ENCODE measurements at regions not wholly inside any gene's neighbourhood (a gene's known extent, or its start where the extent isn't known, plus 50 kb on each side); places are given as distances from the start of the nearest gene placed in this dataset.
"Not testable (repeated sequence)": the region's sequence is repeated elsewhere in the genome, so short reads cannot be mapped to it uniquely, and the experiment has no call there.

- Histone ChIP-seq H3K4me3 (ENCODE audit: low read depth in 1 of 2, low read length in 2 of 2) (no peak overlapping the region), H3K9me3 (ENCODE audit: insufficient read depth, low read length, severe bottlenecking) (no peaks in the 10 kb centered on the region), H3K79me2 (ENCODE audit: insufficient read depth, low read length) (no peaks in the 10 kb centered on the region), H2AFZ (ENCODE audit: low read depth, low read length) (no peak overlapping the region), H3K9ac (ENCODE audit: low read depth, low read length) (no peak overlapping the region), H3K27me3 (ENCODE audit: insufficient read depth, low read length, poor library complexity) (no peaks in the 10 kb centered on the region), H3K4me2 (ENCODE audit: insufficient read depth, low read length) (no peak overlapping the region), H3K27ac (ENCODE audit: low read length) (no peak overlapping the region), H4K20me1 (ENCODE audit: insufficient read depth, low read length) (no peaks in the 10 kb centered on the region), H3K4me1 (ENCODE audit: insufficient read depth, low read length) (no peaks in the 10 kb centered on the region), H3K36me3 (ENCODE audit: insufficient read depth, low read length) (no peaks in the 10 kb centered on the region)
- TF ChIP-seq CTCF (IDR thresholded peaks at IDR 0.05; ENCODE audit: borderline replicate concordance, extremely low read depth, low read length, poor library complexity, severe bottlenecking) (no peak), EZH2 (IDR thresholded peaks at IDR 0.05; ENCODE audit: borderline replicate concordance, low read depth, low read length, severe bottlenecking) (no peak)
- ATAC-seq (ENCODE audit: insufficient read depth, low read depth) (no peak), DNase-seq (no peak)
These were observed 535.6 kb upstream of the KCND2 start for GRCh38 chr7:119737390-119737789.

GRCh38 chr7:119745280-119745679, 527.7 kb upstream of the KCND2 start:
- H3K27ac ChIP-seq (ENCODE audit: low read length); H2AFZ ChIP-seq (ENCODE audit: low read depth, low read length); H3K36me3 ChIP-seq (ENCODE audit: insufficient read depth, low read length); H3K4me2 ChIP-seq (ENCODE audit: insufficient read depth, low read length); H3K79me2 ChIP-seq (ENCODE audit: insufficient read depth, low read length); ATAC-seq (ENCODE audit: insufficient read depth, low read depth); H3K4me3 ChIP-seq (ENCODE audit: low read depth in 1 of 2, low read length in 2 of 2); H3K9me3 ChIP-seq (ENCODE audit: insufficient read depth, low read length, severe bottlenecking); DNase-seq; H3K9ac ChIP-seq (ENCODE audit: low read depth, low read length); H4K20me1 ChIP-seq (ENCODE audit: insufficient read depth, low read length); H3K4me1 ChIP-seq (ENCODE audit: insufficient read depth, low read length); H3K27me3 ChIP-seq (ENCODE audit: insufficient read depth, low read length, poor library complexity): not testable (repeated sequence)

- H3K4me2 ChIP-seq (ENCODE audit: insufficient read depth, low read length): no peak overlapping the region
- no peaks in the 10 kb centered on the region for H3K36me3 ChIP-seq (ENCODE audit: insufficient read depth, low read length)
- H3K79me2 ChIP-seq (ENCODE audit: insufficient read depth, low read length): no peaks in the 10 kb centered on the region
- no peaks in the 10 kb centered on the region for H3K27me3 ChIP-seq (ENCODE audit: insufficient read depth, low read length, poor library complexity)
- H2AFZ ChIP-seq (ENCODE audit: low read depth, low read length): no peak overlapping the region
- DNase-seq (no peak), ATAC-seq (ENCODE audit: insufficient read depth, low read depth) (no peak)
- no peak overlapping the region for H3K9ac ChIP-seq (ENCODE audit: low read depth, low read length)
- H4K20me1 ChIP-seq (ENCODE audit: insufficient read depth, low read length): no peaks in the 10 kb centered on the region
- H3K27ac ChIP-seq (ENCODE audit: low read length): no peak overlapping the region
- H3K4me1 ChIP-seq (ENCODE audit: insufficient read depth, low read length): no peaks in the 10 kb centered on the region
- no peaks in the 10 kb centered on the region for H3K9me3 ChIP-seq (ENCODE audit: insufficient read depth, low read length, severe bottlenecking)
- TF ChIP-seq EZH2 (IDR thresholded peaks at IDR 0.05; ENCODE audit: borderline replicate concordance, low read depth, low read length, severe bottlenecking) (no peak), CTCF (IDR thresholded peaks at IDR 0.05; ENCODE audit: borderline replicate concordance, extremely low read depth, low read length, poor library complexity, severe bottlenecking) (no peak)
- no peak overlapping the region for H3K4me3 ChIP-seq (ENCODE audit: low read depth in 1 of 2, low read length in 2 of 2)
These were observed 524.6 kb upstream of the KCND2 start for GRCh38 chr7:119748251-119748860.

GRCh38 chr7:119748991-119749390, 524.0 kb upstream of the KCND2 start:
- no peaks in the 10 kb centered on the region for H3K79me2 ChIP-seq (ENCODE audit: insufficient read depth, low read length)
- H3K27me3 ChIP-seq (ENCODE audit: insufficient read depth, low read length, poor library complexity): no peaks in the 10 kb centered on the region
- no peak overlapping the region for H3K9ac ChIP-seq (ENCODE audit: low read depth, low read length)
- no peak for TF ChIP-seq CTCF (IDR thresholded peaks at IDR 0.05; ENCODE audit: borderline replicate concordance, extremely low read depth, low read length, poor library complexity, severe bottlenecking)
- DNase-seq (no peak), ATAC-seq (ENCODE audit: insufficient read depth, low read depth) (no peak)
- H4K20me1 ChIP-seq (ENCODE audit: insufficient read depth, low read length): no peaks in the 10 kb centered on the region
- H3K36me3 ChIP-seq (ENCODE audit: insufficient read depth, low read length): no peaks in the 10 kb centered on the region
- no peaks in the 10 kb centered on the region for H3K9me3 ChIP-seq (ENCODE audit: insufficient read depth, low read length, severe bottlenecking)
- H3K4me2 ChIP-seq (ENCODE audit: insufficient read depth, low read length): no peak overlapping the region
- no peak overlapping the region for H3K27ac ChIP-seq (ENCODE audit: low read length)
- H3K4me3 ChIP-seq (ENCODE audit: low read depth in 1 of 2, low read length in 2 of 2): no peak overlapping the region
- H2AFZ ChIP-seq (ENCODE audit: low read depth, low read length): no peak overlapping the region
- H3K4me1 ChIP-seq (ENCODE audit: insufficient read depth, low read length): no peaks in the 10 kb centered on the region

All from DND-41 (cell line).